ENCODE measurements at regions not wholly inside any gene's neighbourhood (a gene's known extent, or its start where the extent isn't known, plus 50 kb on each side); places are given as distances from the start of the nearest gene placed in this dataset.

DNA sequence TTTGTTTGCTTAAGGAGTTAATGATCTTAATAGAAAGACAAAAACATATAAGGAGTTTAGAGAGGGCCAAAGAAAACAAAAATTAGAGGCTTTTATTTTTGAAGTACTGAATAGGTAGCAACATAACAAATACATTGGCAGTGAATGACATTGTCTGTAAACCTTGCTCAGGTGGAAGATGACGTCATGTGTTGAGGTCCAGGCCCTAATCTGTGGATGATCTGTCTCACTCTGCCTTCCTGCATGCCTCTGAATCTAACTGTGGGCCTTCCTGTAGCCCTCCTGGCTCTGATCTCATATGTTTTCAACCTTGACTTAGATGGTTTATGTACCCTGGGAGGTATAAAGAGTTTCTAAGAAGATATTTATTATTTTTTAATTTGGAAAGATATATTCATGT lies 58.1 kb upstream of the DYNAP start:
- no peak for DNase-seq

Data from CD4-positive, alpha-beta T cell treated with Interleukin-12 subunit alpha and Interleukin-12 subunit beta, for 1 hour (primary cell).